Lower leg skin (tissue), 3 donors: ENCODE measurements at regions not wholly inside any gene's neighbourhood (a gene's known extent, or its start where the extent isn't known, plus 50 kb on each side); places are given as distances from the start of the nearest gene placed in this dataset.

ENCODE experiments used
- CTCF ChIP-seq, 3 donors: fragments of 450-650 bp; IDR thresholded peaks; one replicate each; pipeline ENCODE4 v1.5.1; 2016; ENCODE audit warnings: antibody characterized with exemption in 3 of 3, mild to moderate bottlenecking in 3 of 3, moderate library complexity in 2 of 3
- POLR2A ChIP-seq, 2 donors: fragments of 450-650 bp; IDR thresholded peaks; one replicate each; pipeline ENCODE4 v1.6.1; 2016 to 2017; ENCODE audit warnings: antibody characterized with exemption in 2 of 2, mild to moderate bottlenecking in 1 of 2, moderate library complexity in 1 of 2

DNA sequence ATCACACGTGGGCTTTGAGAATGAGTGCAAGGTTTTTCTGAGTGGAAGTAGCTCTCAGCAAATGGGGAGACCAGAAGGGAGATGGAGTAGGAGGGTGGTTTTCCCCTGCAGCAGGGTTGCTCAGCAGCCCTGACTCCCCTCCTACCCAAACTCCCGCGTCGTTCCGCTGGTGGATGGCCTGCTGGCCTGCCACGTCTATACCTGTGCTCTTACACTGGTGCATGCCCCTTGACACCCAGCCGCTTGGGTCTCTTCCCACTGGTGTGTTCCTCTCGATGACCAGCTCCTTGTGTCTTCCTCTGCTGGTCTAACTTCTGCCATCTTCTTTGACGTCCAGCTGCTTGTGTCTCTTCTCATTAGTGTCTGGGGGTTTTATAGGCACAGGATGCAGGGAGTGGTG, 1797.9 kb downstream of the NCAM2 start:
- TF ChIP-seq POLR2A (IDR thresholded peaks at IDR 0.05) (no peak), CTCF (IDR thresholded peaks at IDR 0.05) (no peak)
